ENCODE measurements at regions not wholly inside any gene's neighbourhood (a gene's known extent, or its start where the extent isn't known, plus 50 kb on each side); places are given as distances from the start of the nearest gene placed in this dataset.

DNA sequence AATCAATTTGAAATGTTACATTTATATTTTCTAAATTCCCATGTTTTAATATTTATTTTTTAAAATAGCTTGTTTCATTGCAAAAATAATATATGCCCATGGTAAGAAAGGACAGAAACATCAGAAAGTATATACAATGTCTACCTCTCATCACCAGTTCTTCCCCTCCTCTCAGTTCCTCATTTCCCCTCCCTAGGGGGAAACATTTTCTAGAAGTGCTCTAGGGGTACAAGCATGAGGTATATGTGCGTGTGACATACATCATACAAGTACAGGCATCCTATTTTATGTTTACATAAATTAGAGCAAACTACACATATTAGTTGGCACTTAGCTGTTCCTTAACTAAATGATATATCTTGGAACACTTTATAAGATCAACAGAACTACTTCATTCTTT is 189.3 kb upstream of the VEPH1 start:
- H3K27ac Mint-ChIP-seq, result no peak overlapping the region
- no peak for ATAC-seq

DNA sequence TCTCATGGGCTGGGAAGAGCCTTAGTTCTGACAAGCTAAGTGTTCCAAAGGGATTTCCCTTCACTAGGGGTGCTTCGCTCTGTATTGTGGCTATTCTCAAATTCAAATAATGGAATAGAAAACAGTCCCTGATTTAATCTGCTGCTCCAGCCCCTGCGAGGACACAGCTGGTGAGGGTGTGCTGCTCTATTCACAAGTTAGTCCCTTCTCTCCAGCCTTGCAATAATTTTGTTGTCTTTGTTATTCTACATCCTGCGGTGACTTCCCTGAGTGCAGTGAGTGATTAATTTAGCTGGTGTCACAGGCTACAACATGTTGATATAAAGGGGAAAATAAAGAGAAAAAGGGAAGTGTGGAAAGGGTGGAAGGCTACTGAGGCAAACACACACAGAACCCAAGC is 180.5 kb upstream of the VEPH1 start:
- Mint-ChIP-seq H3K4me1 (no peaks in the 10 kb centered on the region), H3K4me3 (no peak overlapping the region), H3K27me3 (no peaks in the 10 kb centered on the region), H3K27ac (no peak overlapping the region), H3K9me3 (peaks cover 0 to 25% of the 10 kb centered on the region in 2 donors)
- no peak for DNase-seq
- no peak for ATAC-seq

More for the DNA sequence above, 189.3 kb upstream of the VEPH1 start:
- no peak for DNase-seq
- no peak overlapping the region for H3K4me3 Mint-ChIP-seq
- H3K4me1 Mint-ChIP-seq, result no peaks in the 10 kb centered on the region
- H3K27me3 Mint-ChIP-seq, result no peaks in the 10 kb centered on the region
- H3K9me3 Mint-ChIP-seq, result peaks cover 7 to 18% of the 10 kb centered on the region in 2 donors

DNA sequence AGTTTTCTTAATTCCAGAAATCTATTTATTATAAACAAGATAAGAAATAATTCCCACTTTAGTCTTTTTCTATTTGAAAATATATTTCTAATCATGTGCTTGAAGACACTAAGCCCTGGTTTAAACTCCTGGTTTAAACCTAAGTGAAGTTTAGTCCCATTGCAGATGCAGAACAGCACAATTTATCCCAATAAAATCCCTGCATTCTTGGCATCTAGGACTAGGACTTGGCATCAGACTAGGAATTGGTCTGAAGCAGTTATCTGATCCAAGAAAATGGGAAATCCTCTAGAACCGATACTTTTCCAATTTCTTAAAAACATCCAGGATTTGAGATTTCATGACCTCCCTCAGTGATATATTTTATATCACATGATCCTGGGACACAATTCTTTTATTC is 168.8 kb upstream of the VEPH1 start:
- Mint-ChIP-seq H3K27ac (no peak overlapping the region), H3K4me1 (no peaks in the 10 kb centered on the region), H3K9me3 (peaks cover 4 to 6% of the 10 kb centered on the region in 2 donors), H3K4me3 (no peak overlapping the region), H3K27me3 (no peaks in the 10 kb centered on the region)
- DNase-seq (no peak), ATAC-seq (no peak)

DNA sequence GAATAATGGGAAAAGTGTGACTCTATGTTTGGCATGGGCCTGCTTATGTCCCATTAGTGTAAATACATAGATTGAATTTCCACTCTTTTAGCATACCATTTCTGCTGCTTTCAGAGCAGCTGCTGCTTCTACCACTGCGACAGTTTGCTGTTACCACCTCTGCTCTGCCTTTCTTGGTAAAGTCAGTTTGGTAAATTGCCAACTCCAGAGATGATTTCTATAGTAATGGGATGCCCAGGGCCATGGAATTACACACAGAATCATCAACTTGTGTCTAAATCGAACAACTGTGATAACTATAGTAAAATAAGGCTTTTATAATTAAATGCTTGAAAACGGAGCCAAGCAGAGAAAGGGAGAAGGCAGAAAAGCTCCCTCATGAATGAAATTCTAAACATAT is 168.4 kb upstream of the VEPH1 start:
- Mint-ChIP-seq H3K4me1 (no peaks in the 10 kb centered on the region), H3K9me3 (peaks cover 4 to 6% of the 10 kb centered on the region in 2 donors), H3K4me3 (no peak overlapping the region), H3K27ac (no peak overlapping the region), H3K27me3 (no peaks in the 10 kb centered on the region)
- DNase-seq (no peak), ATAC-seq (no peak)

DNA sequence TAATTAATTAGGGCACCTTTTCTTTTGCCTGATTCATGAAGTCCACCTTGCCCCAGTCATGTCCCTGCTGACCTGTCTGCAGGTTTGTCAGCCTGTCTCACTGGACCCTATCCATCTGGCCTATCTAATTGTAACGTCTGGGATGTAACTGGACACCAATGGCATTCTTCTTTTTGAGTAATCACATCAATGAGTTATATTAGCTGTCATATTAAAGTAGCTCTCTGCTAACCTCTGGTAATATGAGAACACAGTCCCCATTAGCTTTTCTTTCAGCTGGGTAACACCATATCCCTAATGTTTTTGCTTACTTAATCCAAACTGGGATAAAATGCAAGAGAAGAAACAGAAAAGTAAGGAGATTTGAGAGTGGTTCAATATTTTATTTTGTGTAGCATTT is 166.2 kb upstream of the VEPH1 start:
- H3K4me1 Mint-ChIP-seq, result no peaks in the 10 kb centered on the region
- no peak overlapping the region for H3K4me3 Mint-ChIP-seq
- H3K27me3 Mint-ChIP-seq, result no peaks in the 10 kb centered on the region
- peaks cover 4 to 6% of the 10 kb centered on the region in 2 donors for H3K9me3 Mint-ChIP-seq
- no peak for ATAC-seq
- H3K27ac Mint-ChIP-seq, result no peak overlapping the region
- no peak for DNase-seq

DNA sequence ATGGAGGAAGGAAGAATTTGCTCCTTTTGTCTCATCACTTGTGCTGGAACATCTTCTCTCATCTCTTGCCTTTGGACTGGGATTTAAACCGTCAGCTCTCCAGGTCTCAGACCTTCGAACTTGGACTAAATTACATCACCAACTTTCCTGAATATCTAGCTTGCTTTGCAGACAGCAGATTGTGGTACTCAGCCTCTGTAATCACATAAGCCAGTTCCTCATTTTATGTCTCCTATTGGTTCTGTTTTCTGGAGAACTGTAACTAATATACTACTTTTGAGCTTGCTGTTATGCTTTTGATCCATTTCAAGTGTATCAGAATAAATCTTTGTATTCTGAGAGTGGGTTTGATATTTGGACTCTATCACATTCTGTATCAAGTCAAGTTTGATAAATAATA is 164.3 kb upstream of the VEPH1 start:
- ATAC-seq (no peak), DNase-seq (no peak)
- H3K27me3 Mint-ChIP-seq, result no peaks in the 10 kb centered on the region
- no peak overlapping the region for H3K4me3 Mint-ChIP-seq
- H3K4me1 Mint-ChIP-seq, result no peaks in the 10 kb centered on the region
- H3K27ac Mint-ChIP-seq, result no peak overlapping the region
- peaks cover 4 to 6% of the 10 kb centered on the region in 2 donors for H3K9me3 Mint-ChIP-seq

DNA sequence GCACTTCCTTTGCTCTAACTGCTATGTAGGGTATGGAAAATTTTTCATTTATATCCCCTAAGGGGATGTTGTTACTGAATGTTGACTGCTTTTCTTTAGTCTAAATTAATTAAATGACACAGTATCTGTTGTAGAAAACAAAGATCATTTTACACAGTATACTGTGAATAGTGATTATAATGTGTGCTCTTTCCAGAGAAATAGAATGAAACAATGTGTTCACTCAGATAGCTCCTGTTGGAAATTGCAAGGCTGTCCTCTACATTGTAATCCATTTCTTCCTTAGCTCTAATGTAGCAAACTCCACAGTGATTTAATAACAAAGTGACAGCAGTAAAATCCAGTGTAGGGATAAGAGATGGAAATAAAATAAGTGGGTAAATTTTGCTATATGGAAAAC is 159.0 kb upstream of the VEPH1 start:
- no peak for ATAC-seq
- Mint-ChIP-seq H3K9me3 (no peaks in the 10 kb centered on the region), H3K27ac (no peak overlapping the region), H3K27me3 (no peaks in the 10 kb centered on the region), H3K4me1 (no peaks in the 10 kb centered on the region), H3K4me3 (no peak overlapping the region)
- no peak for DNase-seq

DNA sequence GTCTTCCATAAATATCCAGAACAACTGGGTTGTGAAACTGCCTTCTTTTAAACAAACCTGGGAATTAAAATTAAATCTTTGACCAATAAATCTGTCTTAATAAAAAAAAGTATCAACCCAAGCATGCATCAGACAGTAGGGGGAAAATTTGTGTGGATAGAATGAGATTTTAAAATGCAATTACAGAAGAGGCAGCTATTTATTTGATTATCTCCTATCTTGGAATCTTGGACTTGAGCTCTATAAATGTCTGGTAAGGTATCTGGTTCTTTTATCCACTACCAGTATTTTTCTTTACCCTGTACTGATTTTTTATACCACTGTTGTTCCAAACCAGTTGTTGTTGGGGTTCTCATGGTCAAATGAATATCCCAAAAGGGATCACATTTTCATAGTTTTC is 157.6 kb upstream of the VEPH1 start:
- no peaks in the 10 kb centered on the region for H3K4me1 Mint-ChIP-seq
- H3K27ac Mint-ChIP-seq, result no peak overlapping the region
- H3K9me3 Mint-ChIP-seq, result no peaks in the 10 kb centered on the region
- no peak overlapping the region for H3K4me3 Mint-ChIP-seq
- DNase-seq (no peak), ATAC-seq (no peak)
- no peaks in the 10 kb centered on the region for H3K27me3 Mint-ChIP-seq

DNA sequence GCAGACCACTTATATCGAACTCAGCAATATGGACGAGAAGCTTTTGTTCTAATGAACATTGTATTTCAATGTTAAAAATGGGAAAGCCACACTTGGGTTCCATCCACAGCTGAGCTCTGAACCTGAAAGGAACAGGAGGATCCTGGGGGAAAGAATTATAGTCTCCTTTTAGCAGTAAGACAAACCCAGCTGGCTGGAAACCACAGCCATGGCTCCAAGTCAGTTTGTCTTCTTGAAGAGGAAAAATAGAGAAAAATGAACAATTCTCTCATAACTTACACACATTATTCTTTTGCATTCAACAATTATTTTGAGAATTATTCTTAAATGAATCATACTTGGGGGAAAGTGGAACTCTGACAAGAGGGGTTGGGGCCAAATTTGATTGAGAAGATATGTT is 149.2 kb upstream of the VEPH1 start:
- no peak for ATAC-seq

DNA sequence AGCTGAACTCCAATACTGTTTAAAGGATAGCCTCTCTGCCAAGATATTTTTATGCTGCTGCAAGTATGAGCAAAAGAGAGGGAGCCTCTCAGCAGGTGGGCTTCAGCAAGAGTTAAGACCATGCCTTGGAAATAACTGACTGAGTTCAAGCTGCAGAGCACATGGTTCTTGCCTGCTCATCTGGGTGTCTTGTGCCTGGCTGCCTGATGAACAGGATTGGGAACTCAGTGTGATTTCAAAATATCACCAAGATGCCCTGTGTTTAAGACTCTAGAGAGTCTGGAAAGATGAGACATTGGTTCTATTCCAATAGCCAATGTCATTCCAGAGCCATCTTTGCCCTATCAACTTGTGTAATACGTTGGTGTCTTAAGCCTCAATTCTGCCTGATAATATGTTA is 147.5 kb upstream of the VEPH1 start:
- ATAC-seq, result no peak
- Mint-ChIP-seq H3K27ac (no peak overlapping the region), H3K27me3 (no peaks in the 10 kb centered on the region), H3K9me3 (no peaks in the 10 kb centered on the region), H3K4me1 (no peaks in the 10 kb centered on the region), H3K4me3 (no peak overlapping the region)
- no peak for DNase-seq

More for the DNA sequence above, 149.2 kb upstream of the VEPH1 start:
- Mint-ChIP-seq H3K27me3 (no peaks in the 10 kb centered on the region), H3K4me3 (no peak overlapping the region), H3K27ac (no peak overlapping the region), H3K9me3 (no peaks in the 10 kb centered on the region), H3K4me1 (no peaks in the 10 kb centered on the region)
- DNase-seq, result no peak

DNA sequence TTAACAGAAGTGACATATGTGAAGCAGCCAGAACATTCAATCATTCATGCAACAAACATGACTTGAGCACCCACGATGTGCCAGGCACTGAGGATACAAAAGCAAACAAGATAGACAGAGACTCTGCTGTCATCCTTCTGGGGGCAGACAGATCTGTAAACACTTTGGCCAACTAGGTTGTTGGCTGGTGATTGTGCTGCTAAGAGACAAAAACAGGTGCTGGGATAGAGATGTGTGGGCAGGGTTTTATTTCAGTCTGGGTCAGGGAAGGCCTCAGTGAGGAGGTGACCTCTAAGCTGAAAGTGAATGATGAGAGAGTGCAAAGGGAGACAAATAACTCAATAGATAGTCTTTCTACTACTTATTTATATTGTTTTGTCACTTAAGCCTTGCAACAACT is 147.0 kb upstream of the VEPH1 start:
- H3K27ac Mint-ChIP-seq, result peak overlapping the region in 1 of 2 donors; percentile 74
- no peaks in the 10 kb centered on the region for H3K27me3 Mint-ChIP-seq
- DNase-seq (no peak), ATAC-seq (no peak)
- no peaks in the 10 kb centered on the region for H3K9me3 Mint-ChIP-seq
- no peaks in the 10 kb centered on the region for H3K4me1 Mint-ChIP-seq
- H3K4me3 Mint-ChIP-seq, result no peak overlapping the region

DNA sequence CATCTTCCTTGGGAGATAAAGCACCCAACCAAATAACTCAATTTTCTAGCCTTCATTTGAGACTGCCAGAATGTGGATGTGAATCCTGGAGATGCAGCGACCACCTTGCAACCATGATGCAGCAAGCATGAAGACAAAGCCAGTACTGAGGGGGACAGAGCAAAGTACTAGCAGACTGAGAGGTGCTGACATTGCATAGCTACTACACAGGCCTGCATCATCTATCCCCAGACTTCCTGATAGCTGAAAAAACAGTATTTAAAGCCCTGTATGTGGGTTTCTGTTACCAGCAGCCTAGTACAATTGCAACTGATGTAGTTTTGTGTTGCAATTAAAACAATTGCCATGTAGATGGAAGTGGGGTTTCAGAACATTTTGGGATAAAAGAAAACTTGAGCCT is 146.3 kb upstream of the VEPH1 start:
- DNase-seq (no peak), ATAC-seq (no peak)
- Mint-ChIP-seq H3K4me1 (no peaks in the 10 kb centered on the region), H3K4me3 (no peak overlapping the region), H3K27me3 (no peaks in the 10 kb centered on the region), H3K9me3 (no peaks in the 10 kb centered on the region), H3K27ac (no peak overlapping the region)

DNA sequence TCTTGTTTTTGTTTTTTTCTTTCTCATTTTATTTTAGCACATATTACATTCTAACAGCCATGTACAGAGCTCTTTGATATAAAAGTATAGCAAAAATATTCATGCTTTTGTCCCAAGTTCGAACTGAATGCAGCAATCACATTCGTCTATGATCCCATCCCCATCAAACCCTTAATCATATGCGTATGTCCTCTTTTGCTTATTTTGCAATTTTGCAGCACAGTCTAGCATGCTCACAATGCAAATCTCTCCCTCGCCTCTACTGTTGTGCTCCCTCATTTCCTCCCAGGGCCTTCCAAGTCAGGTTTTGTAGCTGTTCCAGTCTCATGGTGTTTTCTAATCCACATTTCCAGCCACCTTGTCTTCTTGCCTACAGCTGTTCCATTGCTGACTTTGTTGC is 144.6 kb upstream of the VEPH1 start:
- Mint-ChIP-seq H3K4me1 (no peaks in the 10 kb centered on the region), H3K4me3 (no peak overlapping the region), H3K9me3 (no peaks in the 10 kb centered on the region), H3K27me3 (no peaks in the 10 kb centered on the region), H3K27ac (no peak overlapping the region)
- DNase-seq, result no peak
- no peak for ATAC-seq

DNA sequence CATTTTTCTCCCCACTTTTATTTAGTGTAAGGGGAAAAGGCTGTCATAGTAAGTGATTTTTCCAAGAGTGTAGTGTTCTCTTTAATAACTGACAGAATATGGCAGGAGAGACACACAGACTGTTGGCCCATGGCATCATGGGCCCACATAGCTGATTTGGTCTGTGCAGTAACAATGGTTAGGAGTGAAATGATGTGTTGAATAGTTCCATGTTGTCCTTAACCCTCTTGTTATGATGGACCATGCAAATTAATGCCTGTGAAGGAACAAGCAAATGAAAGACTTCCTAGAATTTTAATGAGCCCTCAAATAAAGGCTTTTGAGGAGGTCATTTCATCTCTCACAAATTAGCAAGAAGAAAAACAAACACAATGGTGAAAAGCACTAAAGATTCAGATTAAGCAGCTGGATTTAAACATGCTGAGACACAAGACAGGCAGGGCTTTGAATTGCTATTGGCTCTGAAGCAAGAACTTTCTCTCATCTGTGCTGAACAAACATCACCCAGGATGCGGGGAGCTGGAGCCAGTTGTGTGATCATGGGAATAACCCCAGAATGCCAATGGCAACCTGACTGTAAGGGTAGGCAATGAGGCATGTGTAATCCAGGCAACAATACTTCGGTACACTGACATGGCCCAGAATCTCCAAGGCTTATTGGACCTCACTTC is 136.7 kb upstream of the VEPH1 start:
- Mint-ChIP-seq H3K4me1 (no peaks in the 10 kb centered on the region), H3K4me3 (no peak overlapping the region), H3K27ac (no peak overlapping the region), H3K9me3 (peaks cover 9 to 13% of the 10 kb centered on the region in 2 donors), H3K27me3 (peaks cover 6% of the 10 kb centered on the region)
- DNase-seq (no peak), ATAC-seq (no peak)

DNA sequence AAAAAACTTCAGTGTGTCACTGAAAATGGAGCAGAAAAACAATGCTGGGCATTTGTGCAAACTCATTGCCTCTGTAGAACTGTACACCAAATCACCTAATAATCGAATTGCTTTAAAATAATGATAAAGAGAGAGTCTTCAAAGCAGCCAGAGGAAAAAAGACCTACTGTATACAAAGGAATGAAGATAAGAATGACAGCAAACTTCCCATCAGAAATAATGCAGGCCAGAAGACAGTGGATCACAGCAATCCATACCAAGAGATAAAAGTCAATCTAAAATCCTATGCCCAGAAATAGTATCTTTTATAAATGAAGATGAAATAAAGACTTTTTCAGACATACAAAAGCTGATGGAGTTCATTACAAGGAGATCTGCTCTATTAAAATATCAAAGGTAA is 134.7 kb upstream of the VEPH1 start:
- Mint-ChIP-seq H3K4me1 (no peaks in the 10 kb centered on the region), H3K27me3 (peaks cover 6% of the 10 kb centered on the region), H3K27ac (no peak overlapping the region), H3K9me3 (peaks cover 9 to 13% of the 10 kb centered on the region in 2 donors), H3K4me3 (no peak overlapping the region)
- DNase-seq (no peak), ATAC-seq (no peak)

DNA sequence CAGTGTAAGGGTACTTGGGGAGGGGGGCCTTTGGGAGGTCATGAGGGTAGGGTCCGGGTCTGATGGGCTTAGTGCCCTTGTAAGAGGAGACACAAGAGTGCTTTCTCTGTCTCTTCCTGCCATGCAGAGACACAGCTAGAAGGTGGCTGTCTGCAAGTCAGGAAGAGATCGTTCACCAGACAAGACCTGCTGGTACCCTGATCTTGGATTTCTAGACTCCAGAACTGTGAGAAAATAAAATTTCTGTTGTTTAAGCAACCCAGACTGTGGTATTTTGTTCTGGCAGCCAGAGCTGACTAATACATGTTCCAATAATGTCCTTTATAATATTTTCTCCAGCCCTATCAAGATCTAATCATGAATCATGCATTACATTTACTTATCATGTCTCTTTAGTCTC is 130.0 kb upstream of the VEPH1 start:
- no peak for ATAC-seq
- Mint-ChIP-seq H3K4me1 (no peaks in the 10 kb centered on the region), H3K9me3 (peaks cover 9 to 13% of the 10 kb centered on the region in 2 donors), H3K27ac (peak overlapping the region in 1 of 2 donors; percentile 51), H3K4me3 (no peak overlapping the region), H3K27me3 (peaks cover 28% of the 10 kb centered on the region)
- DNase-seq, result no peak

DNA sequence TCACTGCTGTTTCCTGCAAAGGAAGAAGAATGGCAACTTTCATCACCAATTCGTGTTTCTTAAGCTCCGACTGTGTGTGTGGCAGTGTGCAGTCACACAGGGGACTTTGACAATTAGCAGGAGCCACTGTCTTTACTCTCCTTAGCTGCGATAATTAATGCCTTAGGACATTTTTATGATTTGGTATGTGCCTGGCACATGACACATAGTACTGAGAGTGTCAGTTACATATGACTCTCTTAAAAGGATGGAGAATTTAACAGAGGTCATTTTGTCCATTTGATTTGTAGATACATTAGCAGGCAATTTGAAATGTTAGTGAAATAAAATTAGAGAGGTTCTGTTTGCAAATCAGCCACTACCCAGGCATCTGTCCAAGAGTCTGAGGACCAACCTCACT is 128.9 kb upstream of the VEPH1 start:
- DNase-seq, result no peak
- Mint-ChIP-seq H3K4me1 (no peaks in the 10 kb centered on the region), H3K27ac (no peak overlapping the region), H3K4me3 (no peak overlapping the region), H3K27me3 (peaks cover 28% of the 10 kb centered on the region), H3K9me3 (peaks cover 1 to 3% of the 10 kb centered on the region in 2 donors)
- no peak for ATAC-seq
